GM19395 (cell line): ENCODE measurements at regions not wholly inside any gene's neighbourhood (a gene's known extent, or its start where the extent isn't known, plus 50 kb on each side); places are given as distances from the start of the nearest gene placed in this dataset.

Experiments used
- ATAC-seq: cut with Tn5 transposase; IDR thresholded peaks from one replicate; pipeline ENCODE4 v1.9.1; 2021; ENCODE audit warnings: mild to moderate bottlenecking, moderate library complexity; ENCODE audit not compliant: unreplicated experiment

GRCh38 chr2:226018641-226019040 is 619.1 kb downstream of the NYAP2 start:
- no peak for ATAC-seq

GRCh38 chr2:226017537-226017936 is 618.0 kb downstream of the NYAP2 start:
- ATAC-seq, result no peak

GRCh38 chr2:226017107-226017506 is 617.6 kb downstream of the NYAP2 start:
- no peak for ATAC-seq

GRCh38 chr2:226011716-226012450 is 612.4 kb downstream of the NYAP2 start:
- ATAC-seq, result no peak

- ATAC-seq, result no peak
Measured at GRCh38 chr2:226002438-226002837, 602.9 kb downstream of the NYAP2 start.

- ATAC-seq, result no peak
Measured at GRCh38 chr2:226001716-226002115, 602.2 kb downstream of the NYAP2 start.

- no peak for ATAC-seq
Measured at GRCh38 chr2:225999692-226000091, 600.2 kb downstream of the NYAP2 start.

- no peak for ATAC-seq
Measured at GRCh38 chr2:225998653-225999052, 599.1 kb downstream of the NYAP2 start.

GRCh38 chr2:225998116-225998515 is 598.6 kb downstream of the NYAP2 start:
- no peak for ATAC-seq

- ATAC-seq, result no peak
Measured at GRCh38 chr2:225996462-225996828, 596.9 kb downstream of the NYAP2 start.

- no peak for ATAC-seq
Measured at GRCh38 chr2:225995796-225996461, 596.4 kb downstream of the NYAP2 start.

GRCh38 chr2:225994748-225995405 is 595.4 kb downstream of the NYAP2 start:
- ATAC-seq, result no peak

GRCh38 chr2:225993430-225993829 is 593.9 kb downstream of the NYAP2 start:
- no peak for ATAC-seq

- ATAC-seq, result no peak
Measured at GRCh38 chr2:225989809-225990208, 590.3 kb downstream of the NYAP2 start.

GRCh38 chr2:225980372-225980771 is 580.9 kb downstream of the NYAP2 start:
- ATAC-seq, result no peak

- no peak for ATAC-seq
Measured at GRCh38 chr2:225971433-225971832, 571.9 kb downstream of the NYAP2 start.

GRCh38 chr2:225948903-225949302 is 549.4 kb downstream of the NYAP2 start:
- ATAC-seq, result no peak

- ATAC-seq, result no peak
Measured at GRCh38 chr2:225938991-225939390, 539.5 kb downstream of the NYAP2 start.

- ATAC-seq, result no peak
Measured at GRCh38 chr2:225937625-225938187, 538.2 kb downstream of the NYAP2 start.

- no peak for ATAC-seq
Measured at GRCh38 chr2:225932811-225933413, 533.4 kb downstream of the NYAP2 start.

- no peak for ATAC-seq
Measured at GRCh38 chr2:225930687-225931086, 531.2 kb downstream of the NYAP2 start.
